ENCODE measurements at regions not wholly inside any gene's neighbourhood (a gene's known extent, or its start where the extent isn't known, plus 50 kb on each side); places are given as distances from the start of the nearest gene placed in this dataset.

DNA sequence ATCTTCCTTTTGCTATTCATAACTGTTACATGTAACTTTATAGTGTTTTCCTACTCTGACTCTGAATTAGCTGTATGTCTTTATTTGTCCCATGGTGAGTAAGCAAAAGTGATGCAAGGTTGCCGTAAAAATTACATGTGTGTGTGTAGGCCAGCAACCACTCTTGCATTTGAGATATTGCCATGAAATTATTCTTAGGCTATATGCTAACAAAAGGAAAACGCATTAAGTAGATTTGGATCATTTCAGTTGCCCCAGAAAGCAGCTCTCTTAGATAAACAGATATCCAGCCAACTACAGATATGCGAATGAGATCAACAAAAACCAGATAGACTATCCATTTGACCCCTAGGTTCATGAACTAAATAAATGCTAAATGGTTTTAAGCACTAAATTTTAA is 73.6 kb downstream of the CYLC2 start:
- Mint-ChIP-seq H3K4me3 (no peak overlapping the region), H3K4me1 (ENCODE audit: unreplicated experiment) (no peaks in the 10 kb centered on the region), H3K27ac (no peak overlapping the region), H3K9me3 (no peaks in the 10 kb centered on the region), H3K27me3 (no peaks in the 10 kb centered on the region), H3K36me3 (no peaks in the 10 kb centered on the region)
- TF ChIP-seq, protein P1, sequence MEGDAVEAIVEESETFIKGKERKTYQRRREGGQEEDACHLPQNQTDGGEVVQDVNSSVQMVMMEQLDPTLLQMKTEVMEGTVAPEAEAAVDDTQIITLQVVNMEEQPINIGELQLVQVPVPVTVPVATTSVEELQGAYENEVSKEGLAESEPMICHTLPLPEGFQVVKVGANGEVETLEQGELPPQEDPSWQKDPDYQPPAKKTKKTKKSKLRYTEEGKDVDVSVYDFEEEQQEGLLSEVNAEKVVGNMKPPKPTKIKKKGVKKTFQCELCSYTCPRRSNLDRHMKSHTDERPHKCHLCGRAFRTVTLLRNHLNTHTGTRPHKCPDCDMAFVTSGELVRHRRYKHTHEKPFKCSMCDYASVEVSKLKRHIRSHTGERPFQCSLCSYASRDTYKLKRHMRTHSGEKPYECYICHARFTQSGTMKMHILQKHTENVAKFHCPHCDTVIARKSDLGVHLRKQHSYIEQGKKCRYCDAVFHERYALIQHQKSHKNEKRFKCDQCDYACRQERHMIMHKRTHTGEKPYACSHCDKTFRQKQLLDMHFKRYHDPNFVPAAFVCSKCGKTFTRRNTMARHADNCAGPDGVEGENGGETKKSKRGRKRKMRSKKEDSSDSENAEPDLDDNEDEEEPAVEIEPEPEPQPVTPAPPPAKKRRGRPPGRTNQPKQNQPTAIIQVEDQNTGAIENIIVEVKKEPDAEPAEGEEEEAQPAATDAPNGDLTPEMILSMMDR (conservative IDR thresholded peaks at IDR 0.05): no peak
- DNase-seq (ENCODE audit: extremely low spot score, unreplicated experiment): no peak

DNA sequence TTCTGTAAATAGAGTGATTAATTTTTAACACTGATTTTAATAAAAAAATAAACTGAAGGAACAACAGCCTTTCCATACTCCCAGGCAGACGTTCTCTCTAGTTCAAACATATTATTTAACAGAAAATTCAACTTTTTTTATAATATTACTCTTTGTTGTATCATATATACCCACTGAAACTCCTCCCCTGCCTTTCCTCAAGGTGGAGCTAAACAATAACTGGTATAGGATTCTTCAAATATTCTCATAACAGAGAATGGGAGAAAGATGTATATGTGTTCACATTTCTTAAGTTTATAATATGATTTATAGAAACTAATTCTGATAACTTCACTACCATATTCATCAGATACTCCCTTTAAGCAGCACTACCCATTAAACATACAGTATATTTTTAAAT is 83.4 kb downstream of the CYLC2 start:
- Mint-ChIP-seq H3K4me1 (ENCODE audit: unreplicated experiment) (no peaks in the 10 kb centered on the region), H3K27me3 (no peaks in the 10 kb centered on the region), H3K36me3 (no peaks in the 10 kb centered on the region), H3K4me3 (no peak overlapping the region), H3K9me3 (no peaks in the 10 kb centered on the region), H3K27ac (no peak overlapping the region)
- no peak for DNase-seq (ENCODE audit: extremely low spot score, unreplicated experiment)
- TF ChIP-seq, protein P1 (conservative IDR thresholded peaks at IDR 0.05): no peak

GRCh38 chr9:103082494-103082893 is 87.4 kb downstream of the CYLC2 start:
- TF ChIP-seq, protein P1 (conservative IDR thresholded peaks at IDR 0.05): no peak
- no peaks in the 10 kb centered on the region for H3K4me1 Mint-ChIP-seq (ENCODE audit: unreplicated experiment)
- no peaks in the 10 kb centered on the region for H3K36me3 Mint-ChIP-seq
- H3K9me3 Mint-ChIP-seq: no peaks in the 10 kb centered on the region
- no peak overlapping the region for H3K4me3 Mint-ChIP-seq
- no peaks in the 10 kb centered on the region for H3K27me3 Mint-ChIP-seq
- no peak overlapping the region for H3K27ac Mint-ChIP-seq
- no peak for DNase-seq (ENCODE audit: extremely low spot score, unreplicated experiment)

- Mint-ChIP-seq H3K27me3 (no peaks in the 10 kb centered on the region), H3K4me1 (ENCODE audit: unreplicated experiment) (no peaks in the 10 kb centered on the region), H3K36me3 (no peaks in the 10 kb centered on the region), H3K9me3 (no peaks in the 10 kb centered on the region), H3K27ac (no peak overlapping the region), H3K4me3 (no peak overlapping the region)
- no peak for DNase-seq (ENCODE audit: extremely low spot score, unreplicated experiment)
- TF ChIP-seq, protein P1 (conservative IDR thresholded peaks at IDR 0.05): no peak
Measured at GRCh38 chr9:103089357-103089756, 94.2 kb downstream of the CYLC2 start.

DNA sequence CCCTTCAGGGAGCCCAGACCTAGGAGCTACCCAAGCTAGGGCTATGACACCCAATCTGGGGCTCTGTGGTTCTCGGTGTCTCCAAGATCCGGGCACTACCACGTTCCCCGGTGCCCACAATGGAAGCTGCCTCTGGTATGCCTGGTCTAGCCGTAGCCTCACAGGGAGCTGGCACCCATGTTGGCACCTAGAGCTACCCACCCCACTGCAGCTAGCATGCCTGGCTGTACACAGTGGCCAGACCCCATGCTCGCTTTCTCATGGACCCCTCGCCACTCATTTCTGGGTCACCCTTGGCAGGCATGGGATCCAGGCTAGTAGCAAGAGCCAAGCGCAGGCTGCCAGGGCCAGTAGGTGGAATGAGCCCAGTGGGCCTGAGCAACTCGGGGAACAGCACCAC is 109.0 kb downstream of the CYLC2 start:
- Mint-ChIP-seq H3K27me3 (no peaks in the 10 kb centered on the region), H3K36me3 (no peaks in the 10 kb centered on the region), H3K9me3 (no peaks in the 10 kb centered on the region), H3K4me3 (no peak overlapping the region), H3K27ac (no peak overlapping the region), H3K4me1 (ENCODE audit: unreplicated experiment) (no peaks in the 10 kb centered on the region)
- no peak for DNase-seq (ENCODE audit: extremely low spot score, unreplicated experiment)
- TF ChIP-seq, protein P1 (conservative IDR thresholded peaks at IDR 0.05): no peak

DNA sequence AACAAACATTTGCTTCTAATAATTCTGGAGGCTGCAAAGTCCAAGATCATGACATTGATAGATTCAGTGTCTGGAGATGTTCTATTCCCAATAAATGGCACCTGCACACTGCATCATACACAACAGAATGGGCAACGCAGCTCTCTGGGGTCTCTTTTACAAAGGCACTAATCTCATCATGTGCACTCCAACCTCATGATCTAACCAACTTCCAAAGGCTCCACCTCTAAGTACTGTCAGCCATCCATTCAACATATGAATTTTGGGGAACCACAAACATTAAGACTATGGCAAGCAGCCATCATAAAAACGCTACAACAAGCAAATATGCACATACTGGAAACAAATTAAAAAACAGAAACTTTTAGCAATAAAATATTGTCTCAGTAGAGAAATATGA is 121.1 kb downstream of the CYLC2 start:
- H3K27me3 Mint-ChIP-seq: no peaks in the 10 kb centered on the region
- TF ChIP-seq, protein P1 (conservative IDR thresholded peaks at IDR 0.05): no peak
- H3K36me3 Mint-ChIP-seq: no peaks in the 10 kb centered on the region
- no peak for DNase-seq (ENCODE audit: extremely low spot score, unreplicated experiment)
- H3K27ac Mint-ChIP-seq: no peak overlapping the region
- H3K9me3 Mint-ChIP-seq: no peaks in the 10 kb centered on the region
- H3K4me3 Mint-ChIP-seq: no peak overlapping the region
- H3K4me1 Mint-ChIP-seq (ENCODE audit: unreplicated experiment): no peaks in the 10 kb centered on the region

Measured in type B pancreatic cell (in vitro differentiated cells).